Endothelial cell of umbilical vein (primary cell): ENCODE measurements at regions not wholly inside any gene's neighbourhood (a gene's known extent, or its start where the extent isn't known, plus 50 kb on each side); places are given as distances from the start of the nearest gene placed in this dataset.
"Not testable (repeated sequence)": the region's sequence is repeated elsewhere in the genome, so short reads cannot be mapped to it uniquely, and the experiment has no call there.

ENCODE experiments used
- BruUV-seq: library from RNA; stranded (reverse); fragments of 400-500 nt; replicated peaks from 2 replicates; lab custom pipeline; 2021; lab: Mats Ljungman, UMichigan
- CTCF ChIA-PET: fragments of 300-600, 350-600 bp; sonication (Branson Sonifier 250); formaldehyde crosslinking; loops from one replicate; lab custom pipeline; 2021; ENCODE audit warnings: antibody characterized with exemption, inconsistent platforms; lab: Charles Lee
- POLR2A ChIA-PET: fragments of 300-600, 350-600 bp; sonication (Branson Sonifier 250); formaldehyde crosslinking; loops from one replicate; lab custom pipeline; 2021; ENCODE audit warnings: antibody characterized with exemption, inconsistent platforms; lab: Charles Lee
- DNase-seq: peaks from one replicate; pipeline ENCODE4 v3.0.0-alpha.2; 2011; ENCODE audit warnings: low read depth, low spot score
- FAIRE-seq: peaks from 2 replicates; lab custom pipeline; 2011; peaks lifted over from hg19 to GRCh38; lab: Jason Lieb, UNC
- H2AFZ ChIP-seq: 2 replicates; pipeline ENCODE4 v1.6.0; 2012; ENCODE audit warnings: low read depth, low read length, control low read depth, inconsistent platforms
- H3K27ac ChIP-seq: 2 replicates; pipeline ENCODE4 v1.5.1; 2011; ENCODE audit warnings: low read depth, mild to moderate bottlenecking, control low read depth, low read length, moderate library complexity; ENCODE audit not compliant: insufficient read depth
- H3K27me3 ChIP-seq, 2 experiments: 2 replicates each; pipeline versions ENCODE4 v1.6.0 to v1.6.1; 2011; ENCODE audit warnings: low read length in 2 of 2, mixed read lengths in 1 of 2; ENCODE audit not compliant: control insufficient read depth in 2 of 2, insufficient read depth in 2 of 2
- H3K36me3 ChIP-seq, 2 experiments: 2 replicates in 1 of 2; 3 replicates in 1 of 2; pipeline ENCODE4 v1.5.1; 2011; ENCODE audit warnings: low read length in 2 of 2, mild to moderate bottlenecking in 1 of 2, moderate library complexity in 1 of 2; ENCODE audit not compliant: control insufficient read depth in 2 of 2, insufficient read depth in 2 of 2; ENCODE audit errors: extremely low read depth in 1 of 2
- H3K4me1 ChIP-seq: 3 replicates; pipeline ENCODE4 v1.5.1; 2011; ENCODE audit warnings: mild to moderate bottlenecking, low read length; ENCODE audit not compliant: control insufficient read depth, insufficient read depth; ENCODE audit errors: extremely low read depth
- H3K4me2 ChIP-seq: 2 replicates; pipeline ENCODE4 v1.6.1; 2011; ENCODE audit warnings: low read length, control low read depth, mixed read lengths; ENCODE audit not compliant: insufficient read depth
- H3K4me3 ChIP-seq, 3 experiments: fragments of 200-600 bp in 1 of 3; sonication (generic), shearing (Covaris generic) in 1 of 3; replicated peaks in 1 of 3; 2 replicates each; pipeline ENCODE4 v1.5.1; 2011 to 2016; ENCODE audit warnings: control low read depth in 3 of 3, low read length in 3 of 3, mild to moderate bottlenecking in 2 of 3, inconsistent platforms in 1 of 3, low read depth in 1 of 3, moderate library complexity in 1 of 3; ENCODE audit not compliant: insufficient read depth in 1 of 3
- H3K79me2 ChIP-seq: 2 replicates; pipeline ENCODE4 v1.6.0; 2012; ENCODE audit warnings: low read length, inconsistent platforms; ENCODE audit not compliant: control insufficient read depth, insufficient read depth
- H3K9ac ChIP-seq: replicated peaks from 2 replicates; pipeline ENCODE3; 2011; ENCODE audit warnings: low read length, control low read depth; ENCODE audit not compliant: insufficient read depth; ENCODE audit errors: extremely low read depth
- H3K9me1 ChIP-seq: replicated peaks from 3 replicates; pipeline ENCODE4 v1.6.0; 2011; ENCODE audit warnings: mild to moderate bottlenecking, low read length; ENCODE audit not compliant: control insufficient read depth, insufficient read depth; ENCODE audit errors: extremely low read depth
- H3K9me3 ChIP-seq: replicated peaks from 2 replicates; pipeline ENCODE4 v1.5.1; 2012; ENCODE audit warnings: low read length, inconsistent platforms; ENCODE audit not compliant: control insufficient read depth, insufficient read depth
- H4K20me1 ChIP-seq: replicated peaks from 2 replicates; pipeline ENCODE3; 2011; ENCODE audit warnings: mild to moderate bottlenecking, low read length; ENCODE audit not compliant: control insufficient read depth, insufficient read depth; ENCODE audit errors: extremely low read depth
- EZH2 ChIP-seq: IDR thresholded peaks from 2 replicates; pipeline ENCODE4 v1.6.1; 2012; ENCODE audit warnings: borderline replicate concordance, low read depth, mild to moderate bottlenecking, moderate library complexity, low read length, inconsistent platforms; ENCODE audit not compliant: severe bottlenecking
- FOS ChIP-seq: IDR thresholded peaks from 2 replicates; pipeline ENCODE4 v1.6.1; 2011; ENCODE audit warnings: mild to moderate bottlenecking, low read length, moderate library complexity, borderline replicate concordance; ENCODE audit not compliant: insufficient read depth
- GATA2 ChIP-seq: IDR thresholded peaks from 2 replicates; pipeline ENCODE4 v1.7.0; 2011; ENCODE audit warnings: low read depth, mild to moderate bottlenecking, moderate library complexity, mixed read lengths, low read length; ENCODE audit not compliant: insufficient read length, insufficient read depth
- JUN ChIP-seq: IDR thresholded peaks from 2 replicates; pipeline ENCODE4 v1.6.1; 2011; ENCODE audit warnings: borderline replicate concordance, low read depth; ENCODE audit not compliant: insufficient read length, insufficient read depth
- MYC ChIP-seq: IDR thresholded peaks from one replicate; pipeline ENCODE4 v1.6.1; 2011; ENCODE audit warnings: mild to moderate bottlenecking, low read depth, low read length
- POLR2A ChIP-seq: IDR thresholded peaks from 2 replicates; pipeline ENCODE4 v1.6.1; 2012; ENCODE audit warnings: low read depth, mild to moderate bottlenecking, control low read depth, low read length
- POLR2AphosphoS5 ChIP-seq: IDR thresholded peaks from 2 replicates; pipeline ENCODE4 v1.6.1; 2012; ENCODE audit warnings: low read depth, mild to moderate bottlenecking, control low read depth, low read length, moderate library complexity; ENCODE audit not compliant: insufficient read depth
- dilution Hi-C: fragments of 300-500 bp; cut with MboI; formaldehyde crosslinking; loops from one replicate; pipeline ENCODE4 v1.15.0; 2019; ENCODE audit warnings: low sequenced_read_pairs; ENCODE audit not compliant: extremely low pct_ligation_motif_present
- intact Hi-C: fragments of 100-400 bp; cut with micrococcal nuclease; formaldehyde crosslinking; loops from one replicate; pipeline ENCODE4 v1.10.0; 2022
- TF ChIP-seq, protein P1 (sequence below): IDR thresholded peaks from 2 replicates; pipeline ENCODE4 v1.6.1; 2011; ENCODE audit not compliant: insufficient read depth, insufficient read length
- TF ChIP-seq, protein P2 (sequence below), 2 donors: IDR thresholded peaks; 1 replicate in 1 of 2; 2 replicates in 1 of 2; pipeline ENCODE4 v1.5.1; 2011; ENCODE audit warnings: low read length in 2 of 2, mild to moderate bottlenecking in 2 of 2, moderate library complexity in 2 of 2, control low read depth in 1 of 2, inconsistent platforms in 1 of 2, low read depth in 1 of 2; ENCODE audit not compliant: insufficient read depth in 1 of 2; ENCODE audit errors: extremely low read depth in 1 of 2

GRCh38 chr3:176097027-176097426, 1100.3 kb downstream of the TBL1XR1 start:
- no peak overlapping the region for H3K9ac ChIP-seq
- no peak overlapping the region for H3K27ac ChIP-seq
- no peaks in the 10 kb centered on the region for H3K4me1 ChIP-seq
- H3K9me1 ChIP-seq: no peaks in the 10 kb centered on the region
- ChIA-PET POLR2A (no interaction called here), CTCF (no interaction called here)
- BruUV-seq: no TSS peak
- no peak overlapping the region for H3K4me2 ChIP-seq
- H4K20me1 ChIP-seq: no peaks in the 10 kb centered on the region
- intact Hi-C loops (no loop called here), dilution Hi-C loops (no loop called here)
- H3K9me3 ChIP-seq: no peaks in the 10 kb centered on the region
- no peaks in the 10 kb centered on the region for H3K79me2 ChIP-seq
- no peak overlapping the region for H2AFZ ChIP-seq
- H3K4me3 ChIP-seq: no peak overlapping the region
- H3K36me3 ChIP-seq: no peaks in the 10 kb centered on the region
- TF ChIP-seq FOS (no peak), POLR2A (no peak), GATA2 (no peak), JUN (no peak), POLR2AphosphoS5 (no peak), EZH2 (no peak), MYC (no peak)
- TF ChIP-seq, protein P1, sequence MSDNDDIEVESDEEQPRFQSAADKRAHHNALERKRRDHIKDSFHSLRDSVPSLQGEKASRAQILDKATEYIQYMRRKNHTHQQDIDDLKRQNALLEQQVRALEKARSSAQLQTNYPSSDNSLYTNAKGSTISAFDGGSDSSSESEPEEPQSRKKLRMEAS: no peak
- TF ChIP-seq, protein P2, sequence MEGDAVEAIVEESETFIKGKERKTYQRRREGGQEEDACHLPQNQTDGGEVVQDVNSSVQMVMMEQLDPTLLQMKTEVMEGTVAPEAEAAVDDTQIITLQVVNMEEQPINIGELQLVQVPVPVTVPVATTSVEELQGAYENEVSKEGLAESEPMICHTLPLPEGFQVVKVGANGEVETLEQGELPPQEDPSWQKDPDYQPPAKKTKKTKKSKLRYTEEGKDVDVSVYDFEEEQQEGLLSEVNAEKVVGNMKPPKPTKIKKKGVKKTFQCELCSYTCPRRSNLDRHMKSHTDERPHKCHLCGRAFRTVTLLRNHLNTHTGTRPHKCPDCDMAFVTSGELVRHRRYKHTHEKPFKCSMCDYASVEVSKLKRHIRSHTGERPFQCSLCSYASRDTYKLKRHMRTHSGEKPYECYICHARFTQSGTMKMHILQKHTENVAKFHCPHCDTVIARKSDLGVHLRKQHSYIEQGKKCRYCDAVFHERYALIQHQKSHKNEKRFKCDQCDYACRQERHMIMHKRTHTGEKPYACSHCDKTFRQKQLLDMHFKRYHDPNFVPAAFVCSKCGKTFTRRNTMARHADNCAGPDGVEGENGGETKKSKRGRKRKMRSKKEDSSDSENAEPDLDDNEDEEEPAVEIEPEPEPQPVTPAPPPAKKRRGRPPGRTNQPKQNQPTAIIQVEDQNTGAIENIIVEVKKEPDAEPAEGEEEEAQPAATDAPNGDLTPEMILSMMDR (IDR thresholded peaks at IDR 0.05; ENCODE audit: extremely low read depth in 1 of 2, insufficient read depth in 1 of 2, low read depth in 1 of 2, low read length in 2 of 2): no peak
- FAIRE-seq (no peak), DNase-seq (no peak)
- no peaks in the 10 kb centered on the region for H3K27me3 ChIP-seq

DNA sequence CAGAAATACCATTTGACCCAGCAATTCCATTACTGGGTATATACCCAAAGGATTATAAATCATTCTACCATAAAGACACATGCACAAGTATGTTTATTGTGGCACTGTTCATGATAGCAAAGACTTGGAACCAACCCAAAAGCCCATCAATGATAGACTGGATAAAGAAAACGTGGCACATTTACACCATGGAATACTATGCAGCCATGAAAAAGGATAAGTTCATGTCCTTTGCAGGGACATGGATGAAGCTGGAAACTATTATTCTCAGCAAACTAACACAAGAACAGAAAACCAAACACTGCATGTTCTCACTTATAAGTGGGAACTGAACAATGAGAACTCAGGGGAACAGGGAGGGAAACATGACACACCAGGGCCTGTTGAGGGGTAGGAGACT, 1103.4 kb downstream of the TBL1XR1 start:
- H3K4me3 ChIP-seq, POLR2A ChIA-PET, H3K4me1 ChIP-seq, H3K9ac ChIP-seq, H3K9me1 ChIP-seq, H3K36me3 ChIP-seq, H3K4me2 ChIP-seq, H3K27ac ChIP-seq, intact Hi-C loops, H3K79me2 ChIP-seq, dilution Hi-C loops, FAIRE-seq, H2AFZ ChIP-seq, CTCF ChIA-PET, DNase-seq, H3K27me3 ChIP-seq, H3K9me3 ChIP-seq, H4K20me1 ChIP-seq, BruUV-seq: not testable (repeated sequence)
